HFF-Myc (cell line): ENCODE measurements at regions not wholly inside any gene's neighbourhood (a gene's known extent, or its start where the extent isn't known, plus 50 kb on each side); places are given as distances from the start of the nearest gene placed in this dataset.
"Not testable (repeated sequence)": the region's sequence is repeated elsewhere in the genome, so short reads cannot be mapped to it uniquely, and the experiment has no call there.

ENCODE experiments used
- DNase-seq: peaks from one replicate; pipeline ENCODE4 v3.0.0-alpha.2; 2011; ENCODE audit warnings: low read depth; ENCODE audit errors: extremely low read depth
- H3K4me3 ChIP-seq: replicated peaks from 2 replicates; pipeline ENCODE4 v1.5.1; 2011; ENCODE audit warnings: low read depth, mild to moderate bottlenecking, control low read depth, low read length
- CTCF ChIP-seq: IDR thresholded peaks from 2 replicates; pipeline ENCODE4 v1.5.1; 2012; ENCODE audit warnings: mild to moderate bottlenecking, low read depth, low read length, control low read depth; ENCODE audit errors: missing control alignments

GRCh38 chr7:65508581-65509367, 135.1 kb downstream of the ZNF92 start:
- peak overlapping the region; percentile 11 for H3K4me3 ChIP-seq

GRCh38 chr7:65509368-65510186, 135.9 kb downstream of the ZNF92 start:
- no peak for TF ChIP-seq CTCF
- H3K4me3 ChIP-seq = peak overlapping the region; percentile 11
- no peak for DNase-seq

More at GRCh38 chr7:65508581-65509367, 135.1 kb downstream of the ZNF92 start:
- not testable (repeated sequence) for DNase-seq

- H3K4me3 ChIP-seq = not testable (repeated sequence)
Measured at GRCh38 chr7:65510187-65510538, 136.5 kb downstream of the ZNF92 start.

GRCh38 chr7:65519751-65520150, 146.1 kb downstream of the ZNF92 start:
- not testable (repeated sequence) for DNase-seq

More at GRCh38 chr7:65510187-65510538, 136.5 kb downstream of the ZNF92 start:
- not testable (repeated sequence) for DNase-seq

GRCh38 chr7:65545465-65546161, 172.0 kb downstream of the ZNF92 start:
- not testable (repeated sequence) for DNase-seq

More at GRCh38 chr7:65519751-65520150, 146.1 kb downstream of the ZNF92 start:
- not testable (repeated sequence) for H3K4me3 ChIP-seq

GRCh38 chr7:65549589-65550443, 176.2 kb downstream of the ZNF92 start:
- H3K4me3 ChIP-seq, DNase-seq: not testable (repeated sequence)

More at GRCh38 chr7:65545465-65546161, 172.0 kb downstream of the ZNF92 start:
- H3K4me3 ChIP-seq = not testable (repeated sequence)

GRCh38 chr7:65550444-65550809, 176.8 kb downstream of the ZNF92 start:
- not testable (repeated sequence) for DNase-seq, H3K4me3 ChIP-seq

GRCh38 chr7:65551042-65551441, 177.4 kb downstream of the ZNF92 start:
- DNase-seq, H3K4me3 ChIP-seq: not testable (repeated sequence)

GRCh38 chr7:65554553-65555476, 181.2 kb downstream of the ZNF92 start:
- not testable (repeated sequence) for H3K4me3 ChIP-seq, DNase-seq

GRCh38 chr7:65558584-65558983, 184.9 kb downstream of the ZNF92 start:
- H3K4me3 ChIP-seq, DNase-seq: not testable (repeated sequence)

GRCh38 chr7:65561786-65562372, 188.2 kb downstream of the ZNF92 start:
- DNase-seq, H3K4me3 ChIP-seq: not testable (repeated sequence)

- H3K4me3 ChIP-seq, DNase-seq: not testable (repeated sequence)
Measured at GRCh38 chr7:65562522-65562921, 188.9 kb downstream of the ZNF92 start.

- DNase-seq, H3K4me3 ChIP-seq: not testable (repeated sequence)
Measured at GRCh38 chr7:65563333-65563732, 189.7 kb downstream of the ZNF92 start.

- H3K4me3 ChIP-seq, DNase-seq: not testable (repeated sequence)
Measured at GRCh38 chr7:65568226-65568625, 194.6 kb downstream of the ZNF92 start.

- DNase-seq, H3K4me3 ChIP-seq: not testable (repeated sequence)
Measured at GRCh38 chr7:65570990-65571389, 197.3 kb downstream of the ZNF92 start.
